GM12873 (cell line): ENCODE measurements at regions not wholly inside any gene's neighbourhood (a gene's known extent, or its start where the extent isn't known, plus 50 kb on each side); places are given as distances from the start of the nearest gene placed in this dataset.

ENCODE experiments used
- TF ChIP-seq, protein P1 (sequence below): IDR thresholded peaks from 2 replicates; pipeline ENCODE4 v1.5.1; 2012; ENCODE audit warnings: low read depth, mild to moderate bottlenecking, moderate library complexity, low read length, control low read depth; ENCODE audit not compliant: insufficient read depth; ENCODE audit errors: missing control alignments

DNA sequence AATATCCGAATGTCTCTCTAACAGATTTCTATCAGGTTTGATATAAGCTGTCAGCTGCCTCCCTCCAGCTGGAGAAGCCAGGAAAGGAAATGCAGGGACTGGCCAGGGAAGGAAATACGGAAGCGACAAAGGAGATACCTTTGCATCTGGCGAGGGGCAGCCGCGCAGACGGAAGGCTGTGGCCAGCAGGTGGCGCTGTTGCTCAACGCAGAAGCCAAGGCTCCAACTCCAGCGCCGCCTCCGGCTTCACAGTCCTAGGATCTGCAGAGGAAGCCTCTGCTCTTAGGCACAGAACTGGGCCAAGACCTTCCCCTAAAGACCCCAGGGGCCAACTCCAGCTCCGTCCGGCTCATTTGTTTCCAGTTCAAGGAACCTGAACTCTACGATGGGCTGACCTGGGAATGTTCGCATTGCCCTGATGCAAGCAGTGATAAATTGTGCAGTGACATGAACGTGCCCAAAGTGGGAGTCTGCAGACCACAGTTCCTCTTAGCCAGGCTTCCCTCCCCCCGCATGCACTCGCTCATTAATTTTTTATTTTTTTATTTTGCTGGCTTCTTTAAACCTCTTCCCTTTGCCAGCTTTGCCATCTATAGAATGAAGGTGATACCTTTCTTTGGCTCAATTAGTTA, 97.3 kb upstream of the LYZL2 start:
- TF ChIP-seq, protein P1, sequence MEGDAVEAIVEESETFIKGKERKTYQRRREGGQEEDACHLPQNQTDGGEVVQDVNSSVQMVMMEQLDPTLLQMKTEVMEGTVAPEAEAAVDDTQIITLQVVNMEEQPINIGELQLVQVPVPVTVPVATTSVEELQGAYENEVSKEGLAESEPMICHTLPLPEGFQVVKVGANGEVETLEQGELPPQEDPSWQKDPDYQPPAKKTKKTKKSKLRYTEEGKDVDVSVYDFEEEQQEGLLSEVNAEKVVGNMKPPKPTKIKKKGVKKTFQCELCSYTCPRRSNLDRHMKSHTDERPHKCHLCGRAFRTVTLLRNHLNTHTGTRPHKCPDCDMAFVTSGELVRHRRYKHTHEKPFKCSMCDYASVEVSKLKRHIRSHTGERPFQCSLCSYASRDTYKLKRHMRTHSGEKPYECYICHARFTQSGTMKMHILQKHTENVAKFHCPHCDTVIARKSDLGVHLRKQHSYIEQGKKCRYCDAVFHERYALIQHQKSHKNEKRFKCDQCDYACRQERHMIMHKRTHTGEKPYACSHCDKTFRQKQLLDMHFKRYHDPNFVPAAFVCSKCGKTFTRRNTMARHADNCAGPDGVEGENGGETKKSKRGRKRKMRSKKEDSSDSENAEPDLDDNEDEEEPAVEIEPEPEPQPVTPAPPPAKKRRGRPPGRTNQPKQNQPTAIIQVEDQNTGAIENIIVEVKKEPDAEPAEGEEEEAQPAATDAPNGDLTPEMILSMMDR = peak; percentile 77

DNA sequence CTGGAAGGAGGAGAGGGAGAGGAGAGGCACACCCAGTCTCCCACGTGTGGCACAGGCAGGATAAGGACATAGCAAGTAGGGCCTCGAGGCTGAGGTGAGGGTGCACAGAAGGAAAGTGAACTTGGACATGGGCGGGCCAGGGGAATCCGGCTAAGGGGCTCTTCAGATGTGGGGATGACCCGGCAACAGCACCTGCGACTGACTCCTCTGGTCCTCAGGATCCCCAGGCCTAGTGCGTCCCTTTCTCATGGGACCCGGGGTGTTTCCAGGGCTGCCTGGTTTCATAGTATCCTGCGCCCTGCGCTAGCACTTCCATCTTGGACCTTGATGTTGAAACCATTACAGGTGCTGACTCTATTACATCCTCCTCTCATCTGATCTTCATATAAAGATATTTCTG, 96.1 kb upstream of the LYZL2 start:
- TF ChIP-seq, protein P1 = no peak

DNA sequence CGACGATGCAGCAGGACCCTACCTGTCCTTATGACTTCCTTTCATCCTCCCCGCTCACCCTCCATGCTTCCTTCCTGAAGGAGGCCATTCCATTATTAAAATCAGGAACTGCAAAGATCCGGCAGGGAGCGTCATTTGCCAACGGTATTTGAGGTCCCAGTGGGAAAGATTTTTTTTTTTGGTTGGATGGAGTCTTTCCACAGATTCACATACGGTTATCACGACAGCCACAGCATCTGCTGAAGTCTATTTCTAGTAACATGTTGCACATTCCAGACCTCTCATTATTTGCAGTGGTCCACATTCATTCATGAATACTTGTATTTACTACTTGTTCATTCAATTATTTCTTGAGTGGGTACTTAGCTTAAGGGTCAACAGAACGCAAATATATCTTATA, 94.7 kb upstream of the LYZL2 start:
- TF ChIP-seq, protein P1 = no peak

DNA sequence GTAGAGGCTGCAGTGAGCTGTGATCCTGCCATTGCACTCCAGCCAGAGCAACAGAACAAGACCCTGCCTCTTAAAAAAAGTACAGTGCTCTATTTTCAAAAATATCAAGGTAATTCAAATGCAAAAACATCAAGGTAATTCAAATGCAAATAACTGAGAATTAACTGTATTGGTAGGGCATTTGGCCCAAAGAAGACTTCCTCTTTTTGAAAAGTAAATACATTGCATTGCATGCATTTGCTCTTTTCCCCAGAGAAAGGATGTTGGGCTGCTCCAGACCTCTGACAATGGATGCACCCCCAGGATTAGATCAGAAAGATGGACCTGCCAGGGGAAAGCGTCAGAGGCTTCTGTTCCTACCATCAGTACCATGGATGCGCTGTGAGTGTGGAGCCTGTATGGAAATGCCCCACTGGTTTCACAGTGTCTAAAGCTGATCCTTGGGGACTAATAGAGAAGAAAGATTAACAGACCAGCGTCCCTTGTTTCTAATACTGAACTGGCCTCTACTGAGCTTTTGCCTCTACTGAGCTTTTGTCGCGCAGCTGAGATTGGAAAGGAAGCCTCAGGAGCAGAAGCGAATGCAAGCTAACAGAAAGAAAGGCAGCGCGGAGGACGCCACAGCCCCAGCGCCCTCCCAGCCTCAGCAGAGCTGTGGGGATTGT, 93.5 kb upstream of the LYZL2 start:
- TF ChIP-seq, protein P1 = no peak

DNA sequence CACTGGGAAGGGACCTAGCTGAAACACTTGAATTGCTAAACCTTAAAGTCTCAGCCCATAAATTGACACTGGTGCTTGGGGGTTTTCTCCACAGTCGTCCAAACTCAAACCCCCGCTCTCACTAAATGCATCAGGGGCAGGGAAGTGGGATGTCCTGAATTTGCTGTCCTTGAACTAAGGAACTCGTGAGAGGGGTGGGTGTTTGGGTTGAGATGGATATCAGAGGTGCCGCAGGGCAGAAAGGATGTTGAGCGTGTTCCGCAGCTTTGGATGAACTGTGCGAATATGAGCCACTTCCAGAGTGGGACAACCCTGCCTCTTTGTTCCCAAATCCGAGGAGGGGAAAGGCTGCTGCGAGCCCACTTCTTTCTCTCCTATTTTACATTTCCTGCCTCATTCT, 90.3 kb upstream of the LYZL2 start:
- TF ChIP-seq, protein P1 = no peak

DNA sequence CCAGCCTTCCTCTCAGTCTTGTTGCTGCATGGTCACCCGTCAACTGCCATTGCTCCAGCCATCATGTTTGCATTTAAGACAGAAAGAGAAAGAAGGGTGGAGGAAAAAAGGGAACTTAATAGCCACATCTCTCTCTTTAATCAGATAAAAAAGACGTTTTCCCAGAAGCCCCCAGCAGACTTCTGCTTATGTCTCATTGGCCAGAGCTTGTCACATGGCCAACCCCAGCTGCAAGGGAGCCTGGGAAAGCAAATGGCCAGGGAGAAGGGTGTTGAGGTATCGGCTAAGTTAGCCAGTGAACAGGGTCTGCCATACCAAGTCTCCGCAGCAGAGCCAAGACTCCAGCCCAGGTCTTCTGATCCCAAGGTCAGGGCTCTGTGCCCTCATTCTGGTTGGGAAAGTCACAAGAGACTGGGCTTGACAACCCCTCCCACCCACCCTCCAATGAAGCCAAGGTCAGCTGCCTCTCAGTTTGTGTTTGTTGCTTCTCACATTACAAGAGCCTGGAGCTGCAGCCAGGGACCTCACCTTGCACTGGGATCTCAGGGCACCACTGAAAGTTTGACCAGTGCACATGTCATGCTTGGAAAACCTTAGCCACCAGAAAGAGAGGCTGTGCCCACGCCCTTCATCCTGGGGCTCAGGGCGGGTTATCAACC, 80.3 kb upstream of the LYZL2 start:
- TF ChIP-seq, protein P1 = no peak

DNA sequence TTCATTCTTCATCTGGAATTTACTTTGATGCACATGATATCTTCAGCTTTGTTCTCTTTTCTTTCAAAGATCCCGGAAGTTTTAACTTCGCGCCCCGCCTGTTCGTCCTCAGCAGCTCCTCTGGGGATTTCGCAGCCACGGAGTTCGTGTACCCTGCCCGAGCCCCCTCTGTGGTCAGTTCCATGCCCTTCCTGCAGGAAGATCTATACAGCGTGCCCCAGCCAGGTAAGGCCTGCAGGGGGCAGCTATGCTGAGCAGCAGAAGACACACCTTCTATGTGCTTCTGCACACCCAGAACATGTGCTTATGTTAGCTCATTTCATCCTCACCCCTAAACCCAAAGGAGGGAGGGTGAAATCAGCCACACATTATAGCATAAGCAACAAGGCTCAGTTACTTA, 79.7 kb upstream of the LYZL2 start:
- TF ChIP-seq, protein P1 = peak; percentile 40
